Adrenal gland (tissue), 9 donors: ENCODE measurements at regions not wholly inside any gene's neighbourhood (a gene's known extent, or its start where the extent isn't known, plus 50 kb on each side); places are given as distances from the start of the nearest gene placed in this dataset.

Experiments
- DNase-seq, 7 donors: peaks; one replicate each; pipeline ENCODE4 v3.0.0-alpha.2; 2019 to 2020
- H3K27ac ChIP-seq, 5 donors: fragments of 200-600 bp; sonication (generic) in 4 of 5; 1 replicate in 3 of 5; 2 replicates in 2 of 5; pipeline versions ENCODE4 v1.5.1 to v1.8.0; 2016 to 2020; ENCODE audit warnings: mild to moderate bottlenecking in 1 of 5
- H3K27me3 ChIP-seq: fragments of 200-600 bp; 2 replicates; pipeline ENCODE4 v1.8.0; 2021
- H3K36me3 ChIP-seq, 2 donors: fragments of 200-600 bp; replicated peaks in 1 of 2; 1 replicate in 1 of 2; 2 replicates in 1 of 2; pipeline versions ENCODE4 v1.5.1 to v1.8.0; 2018 to 2022
- H3K4me1 ChIP-seq, 2 donors: fragments of 200-600 bp; replicated peaks in 1 of 2; 1 replicate in 1 of 2; 2 replicates in 1 of 2; pipeline versions ENCODE4 v1.5.1 to v1.8.0; 2018 to 2021
- H3K4me3 ChIP-seq, 4 donors: fragments of 200-600 bp; sonication (generic) in 3 of 4; one replicate each; pipeline ENCODE4 v1.5.1; 2016 to 2018
- H3K9me3 ChIP-seq, 3 donors: fragments of 200-600 bp; sonication (generic) in 1 of 3; replicated peaks in 1 of 3; 1 replicate in 2 of 3; 2 replicates in 1 of 3; pipeline versions ENCODE4 v1.5.1 to v1.8.0; 2016 to 2021
- POLR2A ChIP-seq, 2 donors: fragments of 450-650 bp; IDR thresholded peaks; one replicate each; pipeline ENCODE4 v1.6.1; 2017; ENCODE audit warnings: antibody characterized with exemption in 2 of 2, mild to moderate bottlenecking in 2 of 2, moderate library complexity in 1 of 2
- WGBS, 4 donors: extraction: QIAGEN DNeasy Blood & Tissue Kit in 2 of 4; methylation state at CpG; one replicate each; pipeline versions ENCODE4 v1.1.5 to v1.1.7; 2013 to 2017; 5-methylcytosine and 5-hydroxymethylcytosine counted together
- intact Hi-C, 2 donors: fragments of 100-400 bp; cut with DNase I; formaldehyde crosslinking; loops; one replicate each; pipeline versions ENCODE4 v1.14.1 to v1.15.0; 2022 to 2023
- TF ChIP-seq, protein P1 (sequence below), 6 experiments: fragments of 450-650 bp in 4 of 6; fragments of 200-600 bp in 2 of 6; sonication (generic) in 1 of 6; IDR thresholded peaks; 1 replicate in 5 of 6; 2 replicates in 1 of 6; pipeline versions ENCODE4 v1.5.1 to v1.8.0; 2016 to 2021; ENCODE audit warnings: antibody characterized with exemption in 6 of 6, mild to moderate bottlenecking in 2 of 6, moderate library complexity in 1 of 6
- donor health status: healthy with polysubstance abuse.
- donor health status: Bipolar disorder and iron deficiency.
- donor health status: DM: yes; HTN: yes; CAD: no.
- donor health status: DM: no; HTN: no; CAD: no.
- donor health status: DM: no; HTN: no; CAD: no.

DNA sequence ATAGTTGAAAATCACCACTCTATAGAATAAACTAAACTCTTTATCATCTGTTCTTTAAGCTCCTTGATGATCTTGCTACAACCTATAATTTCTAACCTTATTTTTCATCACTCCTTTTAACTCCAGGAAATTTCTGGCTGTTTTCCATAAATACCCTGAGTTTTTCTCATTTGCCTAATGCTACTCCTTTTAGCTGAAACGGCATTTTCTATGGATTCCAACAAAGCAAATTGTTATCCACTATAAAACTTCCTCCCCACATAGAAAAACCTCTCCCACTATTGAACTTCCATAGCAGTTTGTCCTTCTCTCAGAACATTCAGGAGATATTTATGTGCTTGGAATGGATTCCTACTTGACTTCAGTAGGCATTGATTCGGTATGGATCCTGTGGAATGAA is 122.8 kb downstream of the SLC41A2 start:
- Histone ChIP-seq H3K9me3 (no peaks in the 10 kb centered on the region), H3K27me3 (no peaks in the 10 kb centered on the region), H3K4me3 (no peak overlapping the region), H3K36me3 (no peaks in the 10 kb centered on the region), H3K27ac (no peak overlapping the region), H3K4me1 (no peaks in the 10 kb centered on the region)
- intact Hi-C loops = no loop called here
- TF ChIP-seq, protein P1, sequence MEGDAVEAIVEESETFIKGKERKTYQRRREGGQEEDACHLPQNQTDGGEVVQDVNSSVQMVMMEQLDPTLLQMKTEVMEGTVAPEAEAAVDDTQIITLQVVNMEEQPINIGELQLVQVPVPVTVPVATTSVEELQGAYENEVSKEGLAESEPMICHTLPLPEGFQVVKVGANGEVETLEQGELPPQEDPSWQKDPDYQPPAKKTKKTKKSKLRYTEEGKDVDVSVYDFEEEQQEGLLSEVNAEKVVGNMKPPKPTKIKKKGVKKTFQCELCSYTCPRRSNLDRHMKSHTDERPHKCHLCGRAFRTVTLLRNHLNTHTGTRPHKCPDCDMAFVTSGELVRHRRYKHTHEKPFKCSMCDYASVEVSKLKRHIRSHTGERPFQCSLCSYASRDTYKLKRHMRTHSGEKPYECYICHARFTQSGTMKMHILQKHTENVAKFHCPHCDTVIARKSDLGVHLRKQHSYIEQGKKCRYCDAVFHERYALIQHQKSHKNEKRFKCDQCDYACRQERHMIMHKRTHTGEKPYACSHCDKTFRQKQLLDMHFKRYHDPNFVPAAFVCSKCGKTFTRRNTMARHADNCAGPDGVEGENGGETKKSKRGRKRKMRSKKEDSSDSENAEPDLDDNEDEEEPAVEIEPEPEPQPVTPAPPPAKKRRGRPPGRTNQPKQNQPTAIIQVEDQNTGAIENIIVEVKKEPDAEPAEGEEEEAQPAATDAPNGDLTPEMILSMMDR (IDR thresholded peaks at IDR 0.05) = no peak
- TF ChIP-seq POLR2A (IDR thresholded peaks at IDR 0.05) = no peak
- WGBS, 4 donors = 89 to 95% (median 92%) methylated on average over 2 of the region's 2 CpGs
- no peak for DNase-seq

DNA sequence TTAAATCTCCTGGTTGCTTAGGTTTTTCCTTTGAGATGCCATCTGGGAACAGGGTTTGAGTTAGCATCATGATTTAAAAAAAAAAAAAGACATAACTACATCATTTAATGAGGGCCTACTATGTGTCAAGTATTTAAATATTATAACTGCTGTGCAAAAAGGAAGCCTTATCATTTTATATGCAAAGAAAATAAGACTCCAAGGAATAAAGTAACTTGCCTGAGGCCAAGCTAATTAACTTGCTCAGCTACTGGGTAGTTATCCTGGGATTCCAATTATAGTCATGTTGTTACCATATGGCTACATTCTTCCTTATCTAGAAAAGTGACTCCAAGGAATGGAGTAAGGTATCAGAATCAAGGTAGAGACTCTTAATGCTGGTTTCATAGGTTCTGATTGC is 123.5 kb downstream of the SLC41A2 start:
- intact Hi-C loops = no loop called here

DNA sequence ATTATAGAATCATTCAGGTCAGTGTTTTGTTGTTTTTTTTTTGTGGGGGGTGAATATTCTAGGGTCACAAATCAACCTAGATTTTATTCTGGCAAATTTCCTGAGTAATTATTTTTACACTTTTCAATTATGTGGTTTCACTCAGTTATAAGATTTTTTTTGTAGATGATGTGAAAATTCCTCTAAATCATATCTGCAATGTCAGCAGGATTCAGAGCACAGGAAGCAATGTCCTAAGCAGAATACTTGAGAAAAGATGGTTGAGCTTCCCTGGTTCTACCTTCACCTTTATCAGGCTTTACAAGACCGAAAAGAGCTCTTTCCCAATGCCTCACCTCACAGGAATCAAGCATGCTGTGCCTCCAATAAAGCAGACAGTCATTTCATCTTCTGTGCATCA is 124.3 kb downstream of the SLC41A2 start:
- intact Hi-C loops = no loop called here
- H3K4me3 ChIP-seq = no peak overlapping the region

More for the DNA sequence above, 123.5 kb downstream of the SLC41A2 start:
- Histone ChIP-seq H3K27me3 (no peaks in the 10 kb centered on the region), H3K36me3 (no peaks in the 10 kb centered on the region), H3K27ac (no peak overlapping the region), H3K9me3 (no peaks in the 10 kb centered on the region), H3K4me1 (no peaks in the 10 kb centered on the region), H3K4me3 (no peak overlapping the region)
- no peak for DNase-seq
- TF ChIP-seq, protein P1 (IDR thresholded peaks at IDR 0.05) = no peak
- no peak for TF ChIP-seq POLR2A (IDR thresholded peaks at IDR 0.05)

DNA sequence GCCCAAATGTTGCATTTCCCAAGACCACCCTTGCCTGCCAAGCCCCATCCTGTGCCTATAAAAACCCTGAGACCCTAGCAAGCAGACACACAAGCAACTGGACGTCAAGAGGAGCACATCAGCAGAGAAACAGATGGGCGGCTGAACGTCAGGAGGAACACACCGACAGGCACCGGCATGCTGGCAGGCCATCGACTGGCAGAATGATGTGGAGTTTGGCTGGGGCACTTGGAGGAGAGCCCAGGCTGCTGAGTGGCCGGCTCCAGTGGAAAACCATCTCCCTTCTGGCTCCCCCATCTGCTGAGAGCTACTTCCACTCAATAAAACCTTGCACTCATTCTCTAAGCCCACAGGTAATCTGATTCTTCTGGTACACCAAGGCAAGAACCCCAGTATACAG is 130.1 kb downstream of the SLC41A2 start:
- no peak for TF ChIP-seq POLR2A (IDR thresholded peaks at IDR 0.05)
- intact Hi-C loops = no loop called here
- no peak for DNase-seq
- no peaks in the 10 kb centered on the region for H3K36me3 ChIP-seq
- H3K9me3 ChIP-seq = no peaks in the 10 kb centered on the region
- H3K27ac ChIP-seq = no peak overlapping the region
- no peaks in the 10 kb centered on the region for H3K4me1 ChIP-seq
- no peaks in the 10 kb centered on the region for H3K27me3 ChIP-seq
- WGBS, 4 donors = 84 to 95% (median 87%) methylated on average over 6 to 7 of the region's 7 CpGs
- H3K4me3 ChIP-seq = no peak overlapping the region

More for the DNA sequence above, 124.3 kb downstream of the SLC41A2 start:
- 90 to 100% (median 94%) methylated on average over 1 of the region's 1 CpG for WGBS, 4 donors
- Histone ChIP-seq H3K27me3 (no peaks in the 10 kb centered on the region), H3K4me1 (no peaks in the 10 kb centered on the region), H3K36me3 (no peaks in the 10 kb centered on the region), H3K9me3 (no peaks in the 10 kb centered on the region), H3K27ac (no peak overlapping the region)
- no peak for DNase-seq
- TF ChIP-seq, protein P1 (IDR thresholded peaks at IDR 0.05) = no peak
- TF ChIP-seq POLR2A (IDR thresholded peaks at IDR 0.05) = no peak

DNA sequence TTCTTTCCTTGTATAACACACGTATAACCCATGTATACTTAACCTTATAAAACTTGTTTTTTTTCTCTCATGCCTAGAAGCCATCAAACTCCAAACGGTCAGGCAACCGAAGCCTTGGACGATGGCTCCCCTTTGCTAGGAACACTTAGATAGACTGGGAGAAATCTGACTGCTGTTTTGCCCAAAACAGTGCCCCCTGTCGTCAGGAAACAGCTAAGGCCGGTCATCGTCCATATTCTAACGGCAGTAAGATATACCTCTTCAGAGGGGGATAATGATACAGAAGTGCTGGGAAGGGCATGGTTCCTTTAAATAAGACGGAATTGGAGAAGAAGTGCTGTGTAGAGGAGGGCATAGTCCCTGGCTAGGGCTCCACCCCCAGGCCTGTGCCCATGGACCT is 130.5 kb downstream of the SLC41A2 start:
- Histone ChIP-seq H3K4me3 (no peak overlapping the region), H3K36me3 (no peaks in the 10 kb centered on the region), H3K27ac (no peak overlapping the region), H3K27me3 (no peaks in the 10 kb centered on the region), H3K4me1 (no peaks in the 10 kb centered on the region), H3K9me3 (no peaks in the 10 kb centered on the region)
- DNase-seq = no peak
- WGBS, 4 donors = 77 to 81% (median 80%) methylated on average over 9 of the region's 9 CpGs
- intact Hi-C loops = no loop called here
- TF ChIP-seq, protein P1 (IDR thresholded peaks at IDR 0.05) = no peak
- TF ChIP-seq POLR2A (IDR thresholded peaks at IDR 0.05) = no peak
